ENCODE measurements at regions not wholly inside any gene's neighbourhood (a gene's known extent, or its start where the extent isn't known, plus 50 kb on each side); places are given as distances from the start of the nearest gene placed in this dataset.

DNA sequence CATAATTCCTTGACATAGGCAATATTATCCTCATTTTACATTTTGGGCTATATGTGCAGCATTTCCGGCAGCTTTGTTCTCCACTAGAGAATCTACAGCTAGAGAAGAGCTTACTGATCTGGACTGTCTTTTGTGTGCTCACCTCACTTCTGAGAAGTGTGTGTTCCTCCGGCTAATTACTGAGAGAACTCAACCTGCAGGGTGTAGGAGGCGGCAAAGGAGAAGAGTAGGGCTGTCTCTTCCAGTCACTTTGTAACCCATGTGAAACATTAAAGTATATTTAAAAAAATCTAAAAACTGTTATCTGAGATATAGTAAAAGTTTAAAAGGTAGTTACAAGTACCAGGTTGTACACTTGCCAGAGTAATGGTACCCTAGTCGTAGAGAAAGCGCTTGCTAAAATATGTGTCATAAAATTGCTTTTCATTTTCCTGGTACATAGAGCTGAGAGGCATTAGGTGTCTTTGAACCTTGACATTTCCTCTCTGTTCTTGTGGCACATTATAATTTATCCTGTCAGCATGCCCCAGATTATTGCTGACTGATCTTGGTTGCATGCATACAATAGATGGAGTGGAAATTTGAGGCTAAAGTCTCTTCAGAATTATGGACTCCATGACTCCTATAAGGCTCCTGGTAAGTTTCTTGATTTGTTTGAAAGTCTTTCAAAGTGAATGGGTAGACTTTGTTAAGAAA is 381.9 kb downstream of the LMO7 start:
- POLR2A ChIA-PET: no interaction called here
- Histone ChIP-seq H3K9me3 (replicated peaks; ENCODE audit: control insufficient read depth, insufficient read depth, low read length) (no peaks in the 10 kb centered on the region), H4K20me1 (replicated peaks; ENCODE audit: control insufficient read depth, extremely low read depth, insufficient read depth, low read length) (no peaks in the 10 kb centered on the region), H3K9ac (replicated peaks; ENCODE audit: extremely low read depth, insufficient read depth, low read length) (no peak overlapping the region), H3K27me3 (ENCODE audit: control insufficient read depth in 2 of 2, insufficient read depth in 2 of 2, low read length in 2 of 2) (peaks cover 0 to 2% of the 10 kb centered on the region in 2 experiments), H3K27ac (ENCODE audit: insufficient read depth, low read depth, low read length) (no peak overlapping the region), H3K4me2 (ENCODE audit: insufficient read depth, low read length) (no peak overlapping the region), H2AFZ (ENCODE audit: low read depth, low read length) (no peak overlapping the region), H3K9me1 (replicated peaks; ENCODE audit: control insufficient read depth, extremely low read depth, insufficient read depth, low read length) (no peaks in the 10 kb centered on the region), H3K4me3 (replicated peaks in 1 of 3; ENCODE audit: insufficient read depth in 1 of 3, low read depth in 1 of 3, low read length in 3 of 3) (no peak overlapping the region), H3K36me3 (ENCODE audit: control insufficient read depth in 2 of 2, extremely low read depth in 1 of 2, insufficient read depth in 2 of 2, low read length in 2 of 2) (no peaks in the 10 kb centered on the region), H3K79me2 (ENCODE audit: control insufficient read depth, insufficient read depth, low read length) (no peaks in the 10 kb centered on the region), H3K4me1 (ENCODE audit: control insufficient read depth, extremely low read depth, insufficient read depth, low read length) (no peaks in the 10 kb centered on the region)
- FAIRE-seq: no peak
- intact Hi-C loops (cut with micrococcal nuclease) (loop anchor here (1.0 to 5.0 kb wide), 3 partner anchors 323 to 454 kb away; no protein-coding TSS in a partner anchor), dilution Hi-C loops (cut with MboI; ENCODE audit: extremely low pct_ligation_motif_present, low sequenced_read_pairs) (no loop called here)
- no TSS peak for BruUV-seq (replicated peaks)
- TF ChIP-seq POLR2AphosphoS5 (IDR thresholded peaks at IDR 0.05; ENCODE audit: insufficient read depth, low read depth, low read length): no peak
- no peak for TF ChIP-seq EZH2 (IDR thresholded peaks at IDR 0.05; ENCODE audit: borderline replicate concordance, low read depth, low read length, severe bottlenecking)
- TF ChIP-seq MYC (IDR thresholded peaks at IDR 0.05; ENCODE audit: low read depth, low read length): no peak
- no peak for TF ChIP-seq GATA2 (IDR thresholded peaks at IDR 0.05; ENCODE audit: insufficient read depth, insufficient read length, low read depth, low read length)
- TF ChIP-seq POLR2A (IDR thresholded peaks at IDR 0.05; ENCODE audit: low read depth, low read length): no peak
- TF ChIP-seq, protein P1, sequence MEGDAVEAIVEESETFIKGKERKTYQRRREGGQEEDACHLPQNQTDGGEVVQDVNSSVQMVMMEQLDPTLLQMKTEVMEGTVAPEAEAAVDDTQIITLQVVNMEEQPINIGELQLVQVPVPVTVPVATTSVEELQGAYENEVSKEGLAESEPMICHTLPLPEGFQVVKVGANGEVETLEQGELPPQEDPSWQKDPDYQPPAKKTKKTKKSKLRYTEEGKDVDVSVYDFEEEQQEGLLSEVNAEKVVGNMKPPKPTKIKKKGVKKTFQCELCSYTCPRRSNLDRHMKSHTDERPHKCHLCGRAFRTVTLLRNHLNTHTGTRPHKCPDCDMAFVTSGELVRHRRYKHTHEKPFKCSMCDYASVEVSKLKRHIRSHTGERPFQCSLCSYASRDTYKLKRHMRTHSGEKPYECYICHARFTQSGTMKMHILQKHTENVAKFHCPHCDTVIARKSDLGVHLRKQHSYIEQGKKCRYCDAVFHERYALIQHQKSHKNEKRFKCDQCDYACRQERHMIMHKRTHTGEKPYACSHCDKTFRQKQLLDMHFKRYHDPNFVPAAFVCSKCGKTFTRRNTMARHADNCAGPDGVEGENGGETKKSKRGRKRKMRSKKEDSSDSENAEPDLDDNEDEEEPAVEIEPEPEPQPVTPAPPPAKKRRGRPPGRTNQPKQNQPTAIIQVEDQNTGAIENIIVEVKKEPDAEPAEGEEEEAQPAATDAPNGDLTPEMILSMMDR (IDR thresholded peaks at IDR 0.05; ENCODE audit: extremely low read depth in 1 of 2, insufficient read depth in 1 of 2, low read depth in 1 of 2, low read length in 2 of 2): no peak
- TF ChIP-seq JUN (IDR thresholded peaks at IDR 0.05; ENCODE audit: borderline replicate concordance, insufficient read depth, insufficient read length, low read depth): no peak
- TF ChIP-seq FOS (IDR thresholded peaks at IDR 0.05; ENCODE audit: borderline replicate concordance, insufficient read depth, low read length): no peak
- TF ChIP-seq, protein P2, sequence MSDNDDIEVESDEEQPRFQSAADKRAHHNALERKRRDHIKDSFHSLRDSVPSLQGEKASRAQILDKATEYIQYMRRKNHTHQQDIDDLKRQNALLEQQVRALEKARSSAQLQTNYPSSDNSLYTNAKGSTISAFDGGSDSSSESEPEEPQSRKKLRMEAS (IDR thresholded peaks at IDR 0.05; ENCODE audit: insufficient read depth, insufficient read length): no peak
- CTCF ChIA-PET: interaction anchor here (0.9 to 3.8 kb wide), 17 partner anchors 10 to 886 kb away, joined by 3 to 38 read pairs (median 5); no protein-coding TSS in a partner anchor
- DNase-seq (ENCODE audit: low read depth, low spot score): no peak

Data from endothelial cell of umbilical vein (primary cell).